HEK293 (cell line): ENCODE measurements at regions not wholly inside any gene's neighbourhood (a gene's known extent, or its start where the extent isn't known, plus 50 kb on each side); places are given as distances from the start of the nearest gene placed in this dataset.

Source experiments
- CTCF ChIA-PET: fragments of 350-600 bp; formaldehyde crosslinking; extraction: SDS; loops from one replicate; lab custom pipeline; 2021; ENCODE audit warnings: antibody characterized with exemption; lab: Yijun Ruan, JAX
- POLR2A ChIA-PET: fragments of 300-600 bp; formaldehyde crosslinking; extraction: SDS; loops from one replicate; lab custom pipeline; 2020; ENCODE audit warnings: antibody characterized with exemption, inconsistent platforms; lab: Yijun Ruan, JAX
- H3K27ac ChIP-seq: fragments of 200-500 bp; sonication (Bioruptor generic); 2 replicates; pipeline ENCODE4 v1.5.1; 2014; ENCODE audit warnings: low read depth, low read length, control low read depth, inconsistent platforms; ENCODE audit errors: extremely low read depth
- H3K36me3 ChIP-seq, 2 experiments: fragments of 200-500 bp in 1 of 2; sonication (Bioruptor generic) in 1 of 2; 1 replicate in 1 of 2; 2 replicates in 1 of 2; pipeline ENCODE4 v1.5.1; 2014 to 2017; ENCODE audit warnings: inconsistent platforms in 2 of 2, low read length in 2 of 2; ENCODE audit not compliant: control insufficient read depth in 2 of 2, insufficient read depth in 1 of 2
- H3K4me1 ChIP-seq: fragments of 200-500 bp; sonication (Bioruptor generic); 2 replicates; pipeline ENCODE4 v1.5.1; 2014; ENCODE audit warnings: mild to moderate bottlenecking, low read length, inconsistent platforms; ENCODE audit not compliant: control insufficient read depth, insufficient read depth
- H3K4me3 ChIP-seq: 2 replicates; pipeline ENCODE4 v1.5.1; 2011; ENCODE audit warnings: low read depth, mild to moderate bottlenecking, control low read depth, low read length, moderate library complexity
- H3K9me3 ChIP-seq: fragments of 200-500 bp; sonication (Bioruptor generic); 2 replicates; pipeline ENCODE4 v1.5.1; 2014; ENCODE audit warnings: low read depth, low read length, inconsistent platforms; ENCODE audit not compliant: control insufficient read depth, insufficient read depth
- BCL11B ChIP-seq: fragments of 450-650 bp; formaldehyde crosslinking; IDR thresholded peaks from 2 replicates; pipeline ENCODE4 v1.5.1; 2016; ENCODE audit warnings: low read depth, missing biosample characterization, missing genetic modification characterization
- GLI2 ChIP-seq: fragments of 450-650 bp; formaldehyde crosslinking; IDR thresholded peaks from 2 replicates; pipeline ENCODE4; 2017; ENCODE audit warnings: missing biosample characterization, missing genetic modification characterization, low read depth, borderline replicate concordance
- GLI4 ChIP-seq: fragments of 450-650 bp; formaldehyde crosslinking; IDR thresholded peaks from 2 replicates; pipeline ENCODE4 v1.5.1; 2016; ENCODE audit warnings: missing biosample characterization, missing genetic modification characterization
- KLF10 ChIP-seq: fragments of 450-650 bp; IDR thresholded peaks from 2 replicates; pipeline ENCODE4 v1.5.1; 2018; ENCODE audit warnings: missing biosample characterization, mild to moderate bottlenecking, missing genetic modification characterization
- KLF7 ChIP-seq: fragments of 450-650 bp; formaldehyde crosslinking; IDR thresholded peaks from 2 replicates; pipeline ENCODE4 v1.5.1; 2016; ENCODE audit warnings: missing biosample characterization, missing genetic modification characterization, borderline replicate concordance
- MZF1 ChIP-seq: fragments of 450-650 bp; formaldehyde crosslinking; IDR thresholded peaks from 2 replicates; pipeline ENCODE4 v1.5.1; 2017; ENCODE audit warnings: missing biosample characterization, missing genetic modification characterization, borderline replicate concordance
- OVOL3 ChIP-seq: fragments of 450-650 bp; formaldehyde crosslinking; IDR thresholded peaks from 2 replicates; pipeline ENCODE4 v1.5.1; 2016; ENCODE audit warnings: missing biosample characterization, missing genetic modification characterization
- ZBTB21 ChIP-seq: fragments of 450-650 bp; formaldehyde crosslinking; IDR thresholded peaks from 2 replicates; pipeline ENCODE4 v1.5.1; 2017; ENCODE audit warnings: missing biosample characterization, missing genetic modification characterization
- ZBTB49 ChIP-seq: fragments of 450-650 bp; formaldehyde crosslinking; IDR thresholded peaks from 2 replicates; pipeline ENCODE4 v1.5.1; 2016; ENCODE audit warnings: missing biosample characterization, missing genetic modification characterization, low read depth
- ZNF175 ChIP-seq: fragments of 450-650 bp; formaldehyde crosslinking; IDR thresholded peaks from 2 replicates; pipeline ENCODE4 v1.5.1; 2016; ENCODE audit warnings: missing biosample characterization, missing genetic modification characterization
- ZNF19 ChIP-seq: fragments of 450-650 bp; formaldehyde crosslinking; IDR thresholded peaks from 2 replicates; pipeline ENCODE4; 2016; ENCODE audit warnings: missing biosample characterization, missing genetic modification characterization, low read depth
- ZNF2 ChIP-seq: fragments of 450-650 bp; formaldehyde crosslinking; IDR thresholded peaks from 2 replicates; pipeline ENCODE4 v1.5.1; 2016; ENCODE audit warnings: missing biosample characterization, missing genetic modification characterization
- ZNF223 ChIP-seq: fragments of 450-650 bp; formaldehyde crosslinking; IDR thresholded peaks from 2 replicates; pipeline ENCODE4 v1.5.1; 2016; ENCODE audit warnings: missing biosample characterization, missing genetic modification characterization
- ZNF404 ChIP-seq: fragments of 450-650 bp; formaldehyde crosslinking; IDR thresholded peaks from 2 replicates; pipeline ENCODE4 v1.5.1; 2017; ENCODE audit warnings: missing biosample characterization, missing genetic modification characterization
- ZNF423 ChIP-seq: fragments of 450-650 bp; formaldehyde crosslinking; IDR thresholded peaks from 2 replicates; pipeline ENCODE4 v1.5.1; 2016; ENCODE audit warnings: missing biosample characterization, missing genetic modification characterization
- ZNF473 ChIP-seq: fragments of 450-650 bp; formaldehyde crosslinking; IDR thresholded peaks from 2 replicates; pipeline ENCODE4 v1.5.1; 2017; ENCODE audit warnings: missing biosample characterization, missing genetic modification characterization
- ZNF626 ChIP-seq: fragments of 450-650 bp; sonication (Bioruptor Pico); formaldehyde crosslinking; IDR thresholded peaks from 2 replicates; pipeline ENCODE4 v1.5.1; 2018; ENCODE audit warnings: missing biosample characterization, missing genetic modification characterization, inconsistent platforms
- ZNF658 ChIP-seq: fragments of 450-650 bp; formaldehyde crosslinking; IDR thresholded peaks from 2 replicates; pipeline ENCODE4; 2016; ENCODE audit warnings: missing biosample characterization, missing genetic modification characterization
- ZNF791 ChIP-seq: fragments of 450-650 bp; formaldehyde crosslinking; IDR thresholded peaks from 2 replicates; pipeline ENCODE4 v1.5.1; 2016; ENCODE audit warnings: missing biosample characterization, missing genetic modification characterization
- ZSCAN5A ChIP-seq: fragments of 450-650 bp; formaldehyde crosslinking; IDR thresholded peaks from 2 replicates; pipeline ENCODE4 v1.5.1; 2016; ENCODE audit warnings: missing biosample characterization, missing genetic modification characterization

- H3K4me3 ChIP-seq: no peak overlapping the region
- no peaks in the 10 kb centered on the region for H3K9me3 ChIP-seq
- POLR2A ChIA-PET: no interaction called here
- CTCF ChIA-PET: interaction anchor here (0.5 to 1.2 kb wide), 2 partner anchors 59 to 986 kb away, joined by 3 read pairs; no protein-coding TSS in a partner anchor
- no peak for TF ChIP-seq KLF7 (tag by site-specific recombination)
- TF ChIP-seq ZNF404 (tag by site-specific recombination): no peak
- H3K36me3 ChIP-seq: no peaks in the 10 kb centered on the region
- H3K27ac ChIP-seq: no peak overlapping the region
- no peaks in the 10 kb centered on the region for H3K4me1 ChIP-seq
Measured at GRCh38 chr2:58965602-58966001, 724.5 kb upstream of the FANCL start.

- CTCF ChIA-PET: interaction anchor here (0.5 kb wide), 1 partner anchor 826 kb away, joined by 4 read pairs; no protein-coding TSS in a partner anchor
- POLR2A ChIA-PET: no interaction called here
- Histone ChIP-seq H3K4me3 (no peak overlapping the region), H3K4me1 (peaks cover 10% of the 10 kb centered on the region), H3K9me3 (no peaks in the 10 kb centered on the region), H3K36me3 (no peaks in the 10 kb centered on the region), H3K27ac (no peak overlapping the region)
- TF ChIP-seq MZF1 (tag by site-specific recombination): no peak
- TF ChIP-seq GLI4: no peak
- TF ChIP-seq BCL11B (tag by site-specific recombination): no peak
Measured at GRCh38 chr2:58959996-58960395, 718.9 kb upstream of the FANCL start.

GRCh38 chr2:58957188-58957840 lies 716.2 kb upstream of the FANCL start:
- Histone ChIP-seq H3K4me1 (peaks cover 10% of the 10 kb centered on the region), H3K9me3 (no peaks in the 10 kb centered on the region), H3K4me3 (no peak overlapping the region), H3K36me3 (no peaks in the 10 kb centered on the region), H3K27ac (no peak overlapping the region)
- TF ChIP-seq ZNF2 (tag by site-specific recombination) (no peak), ZNF423 (tag by site-specific recombination) (no peak), KLF7 (tag by site-specific recombination) (no peak), ZNF223 (tag by site-specific recombination) (no peak)
- ChIA-PET CTCF (no interaction called here), POLR2A (no interaction called here)

GRCh38 chr2:58954880-58955385 lies 713.8 kb upstream of the FANCL start:
- Histone ChIP-seq H3K27ac (no peak overlapping the region), H3K9me3 (no peaks in the 10 kb centered on the region), H3K36me3 (no peaks in the 10 kb centered on the region), H3K4me3 (no peak overlapping the region), H3K4me1 (peaks cover 10% of the 10 kb centered on the region)
- TF ChIP-seq GLI2 (no peak), ZNF175 (no peak), ZNF658 (no peak), ZNF791 (tag by site-specific recombination) (no peak), KLF10 (tag by site-specific recombination) (no peak), OVOL3 (no peak), ZNF223 (tag by site-specific recombination) (no peak), ZNF473 (no peak), ZNF19 (no peak), ZSCAN5A (tag by site-specific recombination) (no peak), ZNF423 (tag by site-specific recombination) (no peak), ZNF626 (tag by site-specific recombination) (no peak), ZBTB49 (tag by site-specific recombination) (no peak), ZBTB21 (tag by site-specific recombination) (no peak)
- ChIA-PET CTCF (no interaction called here), POLR2A (no interaction called here)
